ENCODE measurements at regions not wholly inside any gene's neighbourhood (a gene's known extent, or its start where the extent isn't known, plus 50 kb on each side); places are given as distances from the start of the nearest gene placed in this dataset.

- intact Hi-C loops (cut with DNase I; ENCODE audit: low total_unique reads) = no loop called here
- no peaks in the 10 kb centered on the region for H3K27me3 ChIP-seq
- no peak for TF ChIP-seq POLR2A (IDR thresholded peaks at IDR 0.05)
- no peak for TF ChIP-seq CTCF (IDR thresholded peaks at IDR 0.05)
- H3K27ac ChIP-seq = no peak overlapping the region
- no peaks in the 10 kb centered on the region for H3K4me1 ChIP-seq
- H3K36me3 ChIP-seq = no peaks in the 10 kb centered on the region
- H3K9me3 ChIP-seq = no peaks in the 10 kb centered on the region
- no peak for DNase-seq
- H3K4me3 ChIP-seq = no peak overlapping the region
These were observed 74.3 kb upstream of the TMEM18 start for GRCh38 chr2:751474-751873.

GRCh38 chr2:750628-751027, 73.4 kb upstream of the TMEM18 start:
- no peaks in the 10 kb centered on the region for H3K4me1 ChIP-seq
- no peak overlapping the region for H3K27ac ChIP-seq
- TF ChIP-seq CTCF (IDR thresholded peaks at IDR 0.05) (no peak), POLR2A (IDR thresholded peaks at IDR 0.05) (no peak)
- DNase-seq = no peak
- intact Hi-C loops (cut with DNase I; ENCODE audit: low total_unique reads) = no loop called here
- H3K36me3 ChIP-seq = no peaks in the 10 kb centered on the region
- no peaks in the 10 kb centered on the region for H3K27me3 ChIP-seq
- no peaks in the 10 kb centered on the region for H3K9me3 ChIP-seq
- H3K4me3 ChIP-seq = no peak overlapping the region

- Histone ChIP-seq H3K36me3 (no peaks in the 10 kb centered on the region), H3K9me3 (no peaks in the 10 kb centered on the region), H3K27ac (no peak overlapping the region), H3K4me1 (no peaks in the 10 kb centered on the region), H3K4me3 (no peak overlapping the region), H3K27me3 (no peaks in the 10 kb centered on the region)
- TF ChIP-seq CTCF (IDR thresholded peaks at IDR 0.05) (no peak), POLR2A (IDR thresholded peaks at IDR 0.05) (no peak)
- no peak for DNase-seq
- intact Hi-C loops (cut with DNase I; ENCODE audit: low total_unique reads) = no loop called here
These were observed 70.7 kb upstream of the TMEM18 start for GRCh38 chr2:747762-748351.

- no peaks in the 10 kb centered on the region for H3K9me3 ChIP-seq
- no peak overlapping the region for H3K4me3 ChIP-seq
- intact Hi-C loops (cut with DNase I; ENCODE audit: low total_unique reads) = no loop called here
- TF ChIP-seq CTCF (IDR thresholded peaks at IDR 0.05) (no peak), POLR2A (IDR thresholded peaks at IDR 0.05) (no peak)
- H3K36me3 ChIP-seq = no peaks in the 10 kb centered on the region
- no peaks in the 10 kb centered on the region for H3K4me1 ChIP-seq
- H3K27me3 ChIP-seq = no peaks in the 10 kb centered on the region
- no peak for DNase-seq
- H3K27ac ChIP-seq = no peak overlapping the region
These were observed 69.5 kb upstream of the TMEM18 start for GRCh38 chr2:746697-747096.

- H3K27me3 ChIP-seq = no peaks in the 10 kb centered on the region
- no peaks in the 10 kb centered on the region for H3K36me3 ChIP-seq
- no peak for DNase-seq
- H3K4me1 ChIP-seq = no peaks in the 10 kb centered on the region
- no peak overlapping the region for H3K27ac ChIP-seq
- no peak overlapping the region for H3K4me3 ChIP-seq
- intact Hi-C loops (cut with DNase I; ENCODE audit: low total_unique reads) = no loop called here
- H3K9me3 ChIP-seq = no peaks in the 10 kb centered on the region
- no peak for TF ChIP-seq POLR2A (IDR thresholded peaks at IDR 0.05)
- TF ChIP-seq CTCF (IDR thresholded peaks at IDR 0.05) = no peak
These were observed 66.9 kb upstream of the TMEM18 start for GRCh38 chr2:744088-744487.
